Germinal center (tissue), 1 donor: ENCODE measurements at regions not wholly inside any gene's neighbourhood (a gene's known extent, or its start where the extent isn't known, plus 50 kb on each side); places are given as distances from the start of the nearest gene placed in this dataset.
"Not testable (repeated sequence)": the region's sequence is repeated elsewhere in the genome, so short reads cannot be mapped to it uniquely, and the experiment has no call there.

Experiments
- DNase-seq: peaks from one replicate; pipeline ENCODE4 v3.0.0; 2012; ENCODE audit warnings: mixed read lengths, low spot score

- DNase-seq = no peak
Observed at GRCh38 chr12:46490635-46491034, 118.1 kb upstream of the SLC38A2 start.

GRCh38 chr12:46489951-46490388 lies 117.4 kb upstream of the SLC38A2 start:
- DNase-seq = no peak

DNA sequence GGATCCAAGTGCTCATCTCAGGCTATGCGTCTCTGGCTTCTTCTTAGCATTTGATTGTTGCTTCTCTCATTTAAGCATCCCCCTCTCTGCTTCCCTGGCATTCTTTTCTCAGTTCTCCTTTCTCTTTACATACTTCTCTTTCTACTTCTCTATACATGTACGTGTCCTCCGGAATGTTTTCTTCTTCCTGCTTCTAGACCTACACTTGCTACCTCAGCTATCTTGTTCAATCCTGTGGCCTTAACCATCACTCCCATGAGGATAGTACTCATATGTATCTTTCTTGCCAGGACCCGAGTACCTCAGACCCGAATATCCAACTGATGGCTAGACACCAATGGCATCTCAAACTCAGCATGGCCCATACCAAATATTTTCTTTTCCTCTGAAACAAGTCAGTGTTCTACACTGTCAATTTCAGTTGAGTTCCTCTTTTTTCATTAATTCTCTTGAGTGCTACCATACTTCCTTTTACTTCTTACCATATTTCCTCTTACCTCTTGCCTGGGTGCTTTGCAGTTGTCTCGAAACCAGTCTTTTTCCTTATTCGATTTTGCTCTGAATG lies 115.1 kb upstream of the SLC38A2 start:
- DNase-seq = peak; percentile 16

DNA sequence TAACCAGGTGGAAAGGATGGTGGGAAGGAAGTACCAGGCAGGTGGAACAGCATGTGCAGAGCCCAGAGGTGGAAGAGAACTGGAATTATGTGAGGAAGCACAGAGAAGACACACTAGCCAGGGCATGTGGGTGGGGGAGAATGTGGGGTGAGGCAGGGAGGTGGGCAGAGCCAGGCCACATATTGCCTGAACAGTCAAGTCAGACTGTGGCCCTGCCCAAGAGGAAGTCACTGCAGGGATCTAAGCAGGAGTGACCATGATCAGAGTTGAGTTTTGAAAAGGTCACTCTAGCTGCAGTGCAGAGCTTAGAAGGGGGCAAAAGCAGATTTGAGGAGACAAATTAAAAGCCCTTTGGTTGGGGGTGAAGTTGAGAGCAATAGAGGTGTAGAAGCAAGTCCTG lies 114.0 kb upstream of the SLC38A2 start:
- DNase-seq = no peak

GRCh38 chr12:46485853-46486252 lies 113.3 kb upstream of the SLC38A2 start:
- no peak for DNase-seq

GRCh38 chr12:46484396-46485061 lies 112.0 kb upstream of the SLC38A2 start:
- no peak for DNase-seq

- no peak for DNase-seq
Observed at GRCh38 chr12:46483572-46484395, 111.2 kb upstream of the SLC38A2 start.

DNA sequence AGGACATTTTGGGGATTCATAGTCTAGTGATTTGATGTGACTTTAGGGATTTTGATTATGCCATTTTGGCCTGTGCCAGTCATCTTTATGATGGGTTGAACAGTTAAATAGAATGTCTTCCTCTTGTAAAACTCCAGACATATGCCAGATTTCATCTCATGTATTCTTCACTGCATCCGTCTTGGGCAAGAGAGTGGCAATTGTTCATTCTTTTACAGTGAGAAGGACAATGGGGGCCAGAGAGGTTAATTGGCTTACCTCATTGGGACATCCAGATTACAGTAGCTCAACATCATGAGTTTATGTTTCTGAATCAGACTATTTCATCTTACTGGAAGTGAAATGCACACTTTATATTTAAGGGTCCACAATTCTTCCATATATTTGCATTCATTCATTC lies 108.2 kb upstream of the SLC38A2 start:
- DNase-seq = no peak

DNA sequence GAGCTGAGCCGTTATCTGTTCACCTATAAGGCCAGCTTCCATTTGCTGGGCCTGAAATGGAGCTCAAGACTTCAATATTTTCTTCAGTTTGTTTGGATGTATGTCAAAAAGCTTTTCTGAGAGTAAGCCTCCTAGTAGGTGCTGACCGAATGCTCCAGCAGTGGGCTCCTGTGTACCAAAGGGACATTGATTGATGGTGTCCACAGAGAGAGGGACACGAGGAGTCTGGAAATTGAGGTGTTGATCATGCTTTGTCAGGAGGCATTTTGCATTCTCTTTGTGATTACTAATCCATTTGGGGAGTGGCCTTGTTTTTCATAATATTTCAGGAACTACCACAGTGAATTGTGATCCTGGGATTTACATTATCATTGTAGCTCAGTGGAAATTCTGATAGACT lies 107.7 kb upstream of the SLC38A2 start:
- no peak for DNase-seq

GRCh38 chr12:46478123-46478522 lies 105.5 kb upstream of the SLC38A2 start:
- DNase-seq = no peak

- DNase-seq = no peak
Observed at GRCh38 chr12:46477541-46477940, 105.0 kb upstream of the SLC38A2 start.

GRCh38 chr12:46475972-46476645 lies 103.5 kb upstream of the SLC38A2 start:
- no peak for DNase-seq

DNA sequence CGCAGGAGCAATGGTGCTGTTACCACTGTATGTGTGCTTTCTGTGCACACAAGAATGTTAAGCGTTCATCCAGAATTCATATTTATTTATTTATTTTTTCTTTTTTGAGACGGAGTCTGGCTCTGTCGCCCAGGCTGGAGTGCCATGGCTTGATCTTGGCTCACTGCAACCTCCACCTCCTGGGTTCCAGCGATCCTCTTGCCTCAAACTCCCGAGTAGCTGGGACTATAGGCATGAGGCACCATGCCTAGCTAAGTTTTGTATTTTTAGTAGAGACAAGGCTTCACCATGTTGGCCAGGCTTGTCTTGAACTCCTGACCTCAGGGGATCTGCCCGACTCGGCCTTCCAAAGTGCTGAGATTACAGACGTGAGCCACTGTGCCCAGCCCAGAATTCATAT lies 101.8 kb upstream of the SLC38A2 start:
- not testable (repeated sequence) for DNase-seq

DNA sequence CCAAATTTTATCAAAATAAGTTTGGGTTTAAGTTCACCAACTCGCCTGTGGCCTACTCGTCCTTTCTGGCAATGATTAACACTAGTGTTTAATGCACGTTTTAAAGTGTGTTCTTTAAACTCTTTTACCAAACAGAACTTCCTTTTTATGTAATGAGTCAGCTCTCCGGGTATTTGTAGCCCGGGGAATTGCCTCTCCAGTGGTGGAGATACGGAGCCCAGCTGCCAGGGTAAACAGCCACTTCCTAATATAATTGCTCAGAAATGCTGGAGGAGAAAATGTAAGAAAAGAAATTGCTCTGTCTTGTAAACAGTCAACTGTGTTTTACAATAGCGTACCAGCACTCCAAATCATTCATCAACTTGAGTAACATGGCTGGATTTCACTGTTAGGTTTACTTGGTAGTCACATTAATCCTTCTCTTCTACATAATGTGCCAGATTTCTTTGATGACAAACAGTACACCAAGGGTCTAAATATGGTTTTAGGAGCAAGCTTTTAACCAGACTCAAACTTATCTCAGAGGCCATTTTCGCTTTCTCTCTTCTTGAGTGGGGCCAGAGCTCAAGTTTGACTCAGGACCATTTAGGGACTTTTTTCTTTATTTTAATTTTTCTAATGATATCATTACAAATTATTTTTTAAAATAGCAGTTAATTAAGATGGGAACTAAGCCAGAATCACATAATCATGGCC lies 101.2 kb upstream of the SLC38A2 start:
- DNase-seq = peak; percentile 5

- no peak for DNase-seq
Observed at GRCh38 chr12:46472893-46473633, 100.5 kb upstream of the SLC38A2 start.

- no peak for DNase-seq
Observed at GRCh38 chr12:46472144-46472705, 99.7 kb upstream of the SLC38A2 start.

DNA sequence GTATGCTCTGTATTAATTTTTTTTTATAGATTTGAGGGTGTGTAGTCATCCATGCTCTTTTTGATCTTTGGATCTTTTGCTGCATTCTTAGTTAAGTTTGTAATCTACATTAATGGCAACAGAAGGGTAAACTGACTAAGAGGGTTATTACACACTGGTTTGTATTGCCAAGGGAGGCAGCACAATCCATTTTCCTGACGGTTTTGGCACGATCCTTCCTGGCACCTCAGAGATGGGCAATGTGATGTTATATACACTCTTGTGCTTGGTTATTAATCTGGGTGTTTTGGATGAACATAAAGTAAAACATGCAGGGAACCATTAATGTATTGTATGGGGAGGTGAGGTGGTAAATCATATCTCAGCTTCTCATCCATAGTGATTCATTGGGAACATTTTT lies 98.8 kb upstream of the SLC38A2 start:
- DNase-seq = no peak

GRCh38 chr12:46470975-46471374 lies 98.4 kb upstream of the SLC38A2 start:
- no peak for DNase-seq

- no peak for DNase-seq
Observed at GRCh38 chr12:46470036-46470627, 97.6 kb upstream of the SLC38A2 start.

- DNase-seq = no peak
Observed at GRCh38 chr12:46468813-46469212, 96.2 kb upstream of the SLC38A2 start.

DNA sequence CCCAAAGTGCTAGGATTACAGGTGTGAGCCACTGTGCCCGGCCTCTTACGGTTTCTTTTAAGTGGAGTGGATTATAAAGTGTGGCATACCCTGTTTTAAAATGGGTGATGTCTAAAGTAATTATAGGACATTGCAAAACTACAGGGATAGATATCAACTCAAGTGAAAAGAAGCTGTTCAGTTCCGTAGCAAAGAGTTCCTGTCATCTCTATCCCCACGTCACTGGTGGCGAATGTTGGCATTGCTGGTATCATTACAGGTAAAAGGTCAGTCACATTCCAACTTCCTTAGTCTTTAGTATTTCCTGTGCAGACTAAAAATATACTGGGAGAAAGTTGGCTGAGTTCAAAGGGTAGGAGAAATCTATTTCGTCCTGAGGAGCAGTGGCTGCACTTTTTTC lies 95.6 kb upstream of the SLC38A2 start:
- no peak for DNase-seq
